ENCODE measurements at regions not wholly inside any gene's neighbourhood (a gene's known extent, or its start where the extent isn't known, plus 50 kb on each side); places are given as distances from the start of the nearest gene placed in this dataset.

GRCh38 chr4:81963015-81963762, 410.6 kb downstream of the HNRNPD start:
- intact Hi-C loops (cut with micrococcal nuclease), result no loop called here

GRCh38 chr4:81960961-81961360, 412.8 kb downstream of the HNRNPD start:
- intact Hi-C loops (cut with micrococcal nuclease), result no loop called here

GRCh38 chr4:81954271-81954670, 419.5 kb downstream of the HNRNPD start:
- intact Hi-C loops (cut with micrococcal nuclease), result no loop called here

GRCh38 chr4:81951891-81952455, 421.8 kb downstream of the HNRNPD start:
- intact Hi-C loops (cut with micrococcal nuclease), result no loop called here

GRCh38 chr4:81946996-81947395, 426.8 kb downstream of the HNRNPD start:
- intact Hi-C loops (cut with micrococcal nuclease), result no loop called here

- intact Hi-C loops (cut with micrococcal nuclease), result no loop called here
Measured at GRCh38 chr4:81930506-81931238, 443.1 kb downstream of the HNRNPD start.

GRCh38 chr4:81923140-81923539, 450.7 kb downstream of the HNRNPD start:
- intact Hi-C loops (cut with micrococcal nuclease), result no loop called here

GRCh38 chr4:81922313-81922712, 450.6 kb upstream of the RASGEF1B start:
- intact Hi-C loops (cut with micrococcal nuclease), result no loop called here

- intact Hi-C loops (cut with micrococcal nuclease), result no loop called here
Measured at GRCh38 chr4:81921751-81922159, 450.0 kb upstream of the RASGEF1B start.

- intact Hi-C loops (cut with micrococcal nuclease), result loop anchor here (5.0 kb wide), 1 partner anchor 448 kb away; the partner anchor contains the start of gene RASGEF1B
Measured at GRCh38 chr4:81919810-81920209, 448.1 kb upstream of the RASGEF1B start.

GRCh38 chr4:81919223-81919622, 447.5 kb upstream of the RASGEF1B start:
- intact Hi-C loops (cut with micrococcal nuclease), result loop anchor here (5.0 kb wide), 1 partner anchor 447 kb away; the partner anchor contains the start of gene RASGEF1B

- intact Hi-C loops (cut with micrococcal nuclease), result loop anchor here (5.0 kb wide), 1 partner anchor 443 kb away; the partner anchor contains the start of gene RASGEF1B
Measured at GRCh38 chr4:81915430-81915829, 443.7 kb upstream of the RASGEF1B start.

- intact Hi-C loops (cut with micrococcal nuclease), result loop anchor here (5.0 kb wide), 2 partner anchors 442 to 507 kb away; partner anchors contain the start of gene RASGEF1B
Measured at GRCh38 chr4:81914623-81915022, 442.9 kb upstream of the RASGEF1B start.

GRCh38 chr4:81913427-81913879, 441.7 kb upstream of the RASGEF1B start:
- intact Hi-C loops (cut with micrococcal nuclease), result loop anchor here (2.0 to 5.0 kb wide), 2 partner anchors 355 to 506 kb away; no protein-coding TSS in a partner anchor

GRCh38 chr4:81912376-81913030, 440.8 kb upstream of the RASGEF1B start:
- intact Hi-C loops (cut with micrococcal nuclease), result loop anchor here (2.0 to 5.0 kb wide), 2 partner anchors 356 to 505 kb away; no protein-coding TSS in a partner anchor

- intact Hi-C loops (cut with micrococcal nuclease), result no loop called here
Measured at GRCh38 chr4:81906905-81907304, 435.2 kb upstream of the RASGEF1B start.

GRCh38 chr4:81905971-81906370, 434.3 kb upstream of the RASGEF1B start:
- intact Hi-C loops (cut with micrococcal nuclease), result no loop called here

- intact Hi-C loops (cut with micrococcal nuclease), result no loop called here
Measured at GRCh38 chr4:81904121-81904520, 432.4 kb upstream of the RASGEF1B start.

GRCh38 chr4:81903212-81903611, 431.5 kb upstream of the RASGEF1B start:
- intact Hi-C loops (cut with micrococcal nuclease), result no loop called here

- intact Hi-C loops (cut with micrococcal nuclease), result no loop called here
Measured at GRCh38 chr4:81898862-81899504, 427.3 kb upstream of the RASGEF1B start.

GRCh38 chr4:81896936-81897335, 425.2 kb upstream of the RASGEF1B start:
- intact Hi-C loops (cut with micrococcal nuclease), result no loop called here

Measured in T-helper 2 cell treated with Interferon-gamma antibody and Interleukin-4, amounts not matched to agents 100 ng/mL and 5 ng/mL, for 36 hours (primary cell).